ENCODE measurements at regions not wholly inside any gene's neighbourhood (a gene's known extent, or its start where the extent isn't known, plus 50 kb on each side); places are given as distances from the start of the nearest gene placed in this dataset.
"Not testable (repeated sequence)": the region's sequence is repeated elsewhere in the genome, so short reads cannot be mapped to it uniquely, and the experiment has no call there.

DNA sequence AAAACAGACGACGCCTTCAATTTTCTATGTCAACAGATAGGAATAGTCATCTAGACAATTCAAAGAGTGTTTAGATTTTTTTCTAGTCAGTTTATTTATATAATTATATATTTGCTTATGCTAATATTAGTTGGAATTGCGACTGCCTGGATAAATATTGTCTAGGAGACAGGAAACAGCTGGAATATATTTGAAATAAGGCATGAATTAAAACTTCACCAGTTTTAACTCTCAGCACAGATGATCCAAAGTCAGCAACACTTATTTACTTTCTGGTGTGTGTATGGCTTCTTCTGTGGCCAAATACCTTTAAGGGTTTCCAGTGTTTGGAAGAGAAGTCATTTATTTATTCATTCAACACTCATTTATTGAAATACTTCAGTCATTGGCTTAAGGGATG is 1215.4 kb upstream of the USP15 start:
- DNase-seq, result no peak

DNA sequence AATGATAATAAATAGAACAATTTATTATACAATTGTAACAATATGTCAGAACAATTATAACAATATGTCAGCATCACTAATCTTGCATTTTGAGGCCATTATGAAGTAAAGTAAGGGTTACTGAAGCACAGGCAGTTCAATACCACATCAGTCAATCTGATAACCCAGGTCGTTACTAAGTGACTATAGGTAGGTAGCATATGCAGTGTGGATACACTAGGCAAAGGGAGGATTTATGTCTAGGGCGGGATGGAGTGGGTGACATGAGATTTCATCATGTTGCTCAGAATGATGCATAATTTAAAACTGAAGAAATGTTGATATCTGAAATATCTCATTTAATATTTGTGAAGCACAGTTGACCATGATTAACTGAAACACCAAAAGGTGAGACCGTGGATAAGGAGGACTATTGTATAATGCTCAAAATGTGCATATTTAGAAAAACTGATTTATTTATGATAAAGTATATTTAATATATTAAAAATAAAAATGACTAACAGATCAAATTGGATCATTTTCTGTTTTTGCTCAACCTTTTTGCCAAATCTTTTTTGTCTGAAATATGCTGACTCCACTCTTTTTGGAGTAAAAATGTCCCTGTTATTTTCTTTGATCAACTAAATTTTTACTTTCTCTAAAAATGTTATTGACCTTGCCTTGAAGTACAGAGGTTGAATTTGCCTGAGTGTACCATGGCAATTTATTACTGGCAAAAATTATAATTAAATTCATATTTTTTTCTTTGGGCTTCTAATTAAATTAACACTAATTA is 1189.4 kb upstream of the USP15 start:
- no peak for DNase-seq

DNA sequence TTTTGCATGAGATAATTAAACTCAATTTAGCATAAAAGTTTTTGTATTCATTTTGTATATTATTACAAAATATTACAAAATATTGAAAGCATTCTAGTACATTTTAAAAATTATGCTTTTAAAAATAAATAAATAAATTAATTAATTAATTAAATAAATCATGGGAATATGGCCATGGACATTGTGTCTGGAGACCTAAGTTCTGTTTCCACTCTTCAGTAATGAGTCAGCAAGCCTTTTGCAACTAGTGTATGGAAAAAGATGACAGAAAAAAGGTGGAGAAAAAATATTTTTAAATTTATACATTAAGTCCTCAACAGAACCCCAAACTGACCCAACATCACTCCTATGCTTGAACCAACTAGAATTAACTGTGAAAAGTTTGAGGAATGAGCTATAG is 1187.5 kb upstream of the USP15 start:
- no peak for DNase-seq

DNA sequence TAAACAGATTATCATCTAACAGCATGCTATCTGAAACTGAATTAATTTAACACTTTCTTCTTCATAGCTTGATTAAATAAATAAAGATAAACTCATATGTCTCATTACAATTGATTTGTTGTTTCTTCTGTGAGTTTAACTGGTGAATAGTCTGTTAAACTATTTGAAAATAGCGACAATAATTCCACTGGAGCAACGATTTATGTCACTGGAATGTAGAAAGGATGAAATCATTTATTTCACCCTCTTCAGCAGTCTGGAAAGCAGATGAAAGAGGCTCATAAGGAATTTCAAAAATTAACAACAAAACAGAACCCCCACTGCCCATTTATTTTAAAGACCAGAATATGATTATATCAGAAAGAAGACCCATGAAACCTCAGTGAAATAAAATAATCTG is 1165.1 kb upstream of the USP15 start:
- no peak for DNase-seq

DNA sequence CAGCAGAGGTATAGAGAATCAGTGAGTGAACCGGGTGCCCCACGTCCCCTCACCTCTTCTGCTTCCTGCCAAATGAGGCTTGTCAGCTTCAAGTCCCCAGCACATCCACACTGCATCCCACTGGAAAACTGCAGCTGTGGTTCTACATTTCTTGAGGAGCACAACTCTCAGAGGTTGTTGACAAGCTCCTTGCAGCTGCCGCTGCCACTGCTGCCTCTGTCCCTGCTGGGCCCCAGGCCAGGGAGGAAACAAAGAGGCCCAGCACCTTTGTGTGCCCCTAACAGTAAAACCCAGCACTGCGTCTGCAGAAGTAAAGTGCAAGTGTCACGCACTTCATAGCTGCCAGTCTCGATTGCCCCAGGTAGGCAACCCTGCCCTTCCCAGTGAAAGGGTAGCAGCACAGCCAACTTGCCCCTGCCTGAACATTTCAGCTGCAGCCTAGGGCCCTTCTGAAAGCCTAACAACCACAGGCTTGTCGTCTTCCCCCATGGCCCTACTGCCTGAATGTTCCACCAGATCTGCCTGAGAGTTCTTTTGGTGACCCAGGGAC is 1162.1 kb upstream of the USP15 start:
- no peak for DNase-seq

DNA sequence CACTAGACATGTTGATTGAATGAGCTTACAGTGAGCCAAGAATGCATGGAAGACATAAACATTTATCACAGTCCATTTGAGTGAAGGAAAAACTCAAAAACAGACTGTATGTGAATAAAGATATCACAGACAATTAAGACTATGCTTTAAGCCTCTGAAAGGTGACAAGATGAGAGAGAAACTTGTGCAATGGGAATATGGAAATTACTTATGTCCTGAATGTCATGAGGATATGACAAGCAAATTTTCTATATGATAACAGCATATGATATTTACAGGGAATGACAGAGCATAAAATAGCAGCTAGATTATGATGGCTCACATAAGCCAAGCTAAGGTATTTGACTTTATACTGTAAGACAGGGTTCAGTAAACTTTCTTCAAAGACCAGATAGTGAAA is 1153.1 kb upstream of the USP15 start:
- no peak for DNase-seq

DNA sequence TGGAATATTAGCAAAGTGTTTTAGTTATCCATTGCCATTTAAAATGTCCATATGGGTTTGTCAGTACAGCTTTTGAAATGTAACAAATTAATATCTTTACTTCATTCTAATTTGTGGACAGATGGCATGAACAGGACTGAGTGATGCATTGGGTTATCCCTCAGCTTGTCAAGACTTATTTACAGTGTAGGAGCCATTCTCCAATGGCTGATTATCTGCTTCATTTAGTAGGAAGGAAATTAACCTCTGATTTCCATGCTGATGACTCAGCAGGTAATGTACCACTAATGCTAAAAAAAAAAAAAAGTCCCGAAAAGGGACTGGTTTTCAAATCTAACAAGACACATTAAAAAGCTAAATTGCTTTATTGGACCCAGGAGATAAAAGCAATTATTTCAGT is 1149.0 kb upstream of the USP15 start:
- no peak for DNase-seq

DNA sequence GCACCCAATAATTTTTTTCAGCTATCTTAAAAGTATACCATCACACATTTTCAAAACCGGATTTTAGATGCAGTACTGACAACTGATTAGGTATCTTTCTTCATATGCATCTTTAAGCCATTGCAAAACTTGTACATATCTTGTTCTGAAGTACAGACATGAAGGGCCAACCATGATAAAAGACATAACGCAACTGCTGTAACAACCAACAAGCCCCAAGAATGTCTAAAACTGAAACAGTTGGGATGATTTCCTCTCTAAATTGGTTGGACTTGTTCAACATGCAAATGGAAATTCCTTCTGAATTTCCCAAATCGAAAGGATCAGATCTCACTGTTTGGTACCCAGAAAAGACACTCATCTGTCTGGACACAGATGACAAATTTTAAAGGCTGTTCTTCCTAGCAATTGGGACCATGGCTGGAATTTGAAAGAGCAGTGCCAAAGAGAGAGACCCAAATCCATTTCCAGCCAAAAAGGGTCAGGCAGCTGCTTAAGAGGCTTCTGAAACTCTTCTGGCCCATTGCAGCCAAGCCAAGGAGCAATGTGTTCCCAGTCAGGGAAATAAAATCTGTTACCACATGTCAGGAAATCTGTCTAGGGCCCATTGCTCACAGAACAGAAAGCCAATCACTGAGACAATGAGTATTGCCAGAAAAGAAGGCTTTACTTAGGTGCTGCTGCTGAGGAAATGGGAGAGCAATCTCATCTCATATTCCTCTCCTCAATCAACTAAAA is 1122.4 kb upstream of the USP15 start:
- no peak for DNase-seq

DNA sequence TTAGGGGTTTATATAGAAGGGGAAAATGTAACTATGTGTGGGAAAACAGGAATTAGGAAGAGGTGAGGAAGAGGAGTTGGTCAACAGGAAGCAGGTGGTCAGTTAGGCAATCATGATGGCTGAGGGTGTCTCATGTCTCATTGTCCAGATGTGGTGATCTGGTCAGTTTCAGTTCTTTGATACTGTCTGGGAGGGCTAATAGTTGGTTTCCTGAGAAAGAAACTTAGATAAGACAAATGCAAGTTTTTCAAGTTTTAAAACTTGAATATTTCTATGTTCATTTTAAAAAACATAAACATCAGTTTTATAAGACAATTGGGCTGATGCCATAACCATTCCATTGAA is 1121.8 kb upstream of the USP15 start:
- DNase-seq, result no peak

DNA sequence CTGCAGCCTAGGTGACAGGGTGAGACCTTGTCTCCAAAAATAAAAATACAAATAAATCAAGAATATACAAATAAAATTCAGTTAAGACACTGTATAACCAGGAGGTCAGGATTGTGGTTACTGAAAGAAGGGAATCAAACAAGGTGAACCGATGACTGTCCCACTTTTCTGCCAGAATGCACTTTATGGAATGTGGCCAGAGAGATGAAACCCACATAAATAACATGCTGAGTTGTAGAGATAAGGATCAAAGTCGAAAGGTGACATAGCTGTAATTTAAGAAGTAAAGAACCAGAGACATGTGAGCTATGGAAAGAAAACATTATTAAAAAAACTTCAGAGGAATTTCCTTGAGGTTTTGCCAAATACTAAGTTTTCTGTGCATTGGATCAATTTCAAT is 1098.2 kb upstream of the USP15 start:
- no peak for DNase-seq

DNA sequence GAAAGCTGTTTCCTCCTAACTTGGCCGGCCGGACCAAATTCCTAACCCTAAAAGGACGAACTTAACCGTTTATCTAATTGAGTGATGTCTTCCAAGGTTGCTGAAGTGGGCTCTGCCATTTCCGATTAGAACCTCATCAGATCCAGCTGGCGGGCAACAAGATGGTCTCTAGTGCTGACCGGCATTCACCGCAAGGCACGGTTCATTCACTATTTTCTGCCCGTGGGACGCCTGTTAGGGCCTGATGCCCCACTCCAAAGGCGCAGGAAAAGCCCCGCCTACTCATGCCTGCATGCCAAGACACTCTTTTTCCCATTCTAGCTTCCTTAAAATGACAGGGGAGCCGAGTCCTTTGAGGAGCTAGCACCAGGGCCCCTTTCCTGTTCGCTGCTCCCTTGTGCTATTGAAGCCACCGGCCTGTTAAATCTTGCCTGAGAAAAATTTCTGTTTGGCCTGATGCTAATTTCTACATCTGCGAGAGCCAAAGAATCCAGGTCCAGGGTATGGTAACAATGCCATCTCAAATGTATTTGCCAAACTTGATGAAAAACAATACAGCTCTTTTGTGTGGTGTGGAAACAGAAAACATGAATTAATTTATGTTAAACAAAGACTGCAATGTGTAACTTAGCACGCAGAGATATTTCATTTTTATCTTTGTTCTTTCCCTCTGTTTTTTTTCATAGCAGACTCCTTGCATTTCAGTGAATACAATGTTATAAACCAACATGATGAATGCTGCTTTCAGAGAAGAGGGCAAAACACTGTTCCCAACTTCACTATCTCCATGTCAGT is 1071.2 kb upstream of the USP15 start:
- DNase-seq, result no peak

DNA sequence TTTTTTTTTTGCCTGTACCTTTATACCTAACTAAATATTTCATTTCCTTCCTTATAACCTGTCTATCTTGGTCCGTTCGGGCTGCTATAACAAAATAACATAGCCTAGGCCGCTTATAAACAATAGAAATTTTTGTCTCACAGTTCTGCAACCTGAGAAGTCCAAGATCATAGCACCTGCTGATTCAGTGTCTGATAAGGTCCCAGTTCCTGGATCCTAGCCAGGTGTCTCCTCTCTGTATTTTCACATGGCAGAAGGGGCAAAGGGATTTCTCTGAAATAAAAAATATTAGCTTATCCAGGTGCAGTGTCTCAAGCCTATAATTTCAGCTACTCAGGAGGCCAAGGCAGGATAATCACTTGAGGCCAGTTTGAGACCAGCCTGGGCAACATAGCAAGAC is 1046.6 kb upstream of the USP15 start:
- DNase-seq, result no peak

DNA sequence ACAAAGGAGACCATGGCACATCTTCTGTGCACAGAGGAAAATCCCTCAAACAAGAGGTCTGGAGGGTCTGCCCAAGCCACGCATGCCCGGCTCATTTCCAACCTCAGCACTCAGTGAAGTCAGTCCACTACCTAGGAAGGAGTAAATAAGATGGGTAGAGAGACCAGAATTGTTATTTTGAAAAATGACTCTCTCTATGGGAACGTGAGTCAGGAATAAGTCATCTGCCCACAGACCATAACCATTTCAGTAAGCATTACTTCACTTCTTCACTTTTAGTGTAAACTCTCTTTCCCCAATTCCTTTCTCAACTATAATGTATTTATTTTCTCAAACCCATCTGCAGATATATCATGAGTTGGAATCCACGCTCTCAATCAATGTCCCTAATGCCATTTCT is 1039.9 kb upstream of the USP15 start:
- no peak for DNase-seq

DNA sequence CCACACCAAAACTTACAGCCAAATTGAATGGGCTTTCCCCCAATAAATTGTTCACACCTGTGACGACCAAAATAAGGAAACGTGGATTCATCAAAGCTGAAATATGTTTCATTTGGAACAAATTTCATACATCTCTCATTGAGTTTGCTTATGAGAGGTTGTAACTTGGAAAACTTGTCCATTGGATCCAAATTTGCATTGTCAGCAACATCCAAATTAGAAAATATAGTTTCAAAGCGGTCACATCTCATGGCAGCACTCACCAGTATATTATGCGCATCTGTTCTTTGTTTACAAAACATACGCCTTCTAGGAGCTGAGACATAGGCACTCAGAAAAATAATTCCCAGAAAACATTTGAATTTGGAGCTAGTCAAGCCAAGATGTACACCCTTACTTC is 1028.2 kb upstream of the USP15 start:
- no peak for DNase-seq

DNA sequence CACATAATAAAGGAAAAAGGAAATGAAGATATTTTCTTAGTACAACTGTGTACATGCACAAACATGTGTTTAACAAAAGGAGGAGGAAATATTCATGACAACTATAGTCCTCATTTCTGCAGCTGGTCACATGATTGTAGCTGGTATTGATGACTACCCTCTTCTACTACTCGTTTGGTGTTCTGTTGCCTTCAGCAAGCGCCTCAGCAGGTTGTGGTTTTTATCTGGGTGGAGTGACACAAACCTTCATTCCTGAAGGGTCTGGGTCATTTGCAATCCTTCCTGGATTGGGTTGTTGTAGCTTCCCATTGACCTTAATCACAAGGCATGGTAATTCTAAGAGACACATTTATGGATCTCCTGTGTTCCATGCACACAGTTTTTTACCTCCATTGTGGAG is 1009.9 kb upstream of the USP15 start:
- DNase-seq, result no peak

DNA sequence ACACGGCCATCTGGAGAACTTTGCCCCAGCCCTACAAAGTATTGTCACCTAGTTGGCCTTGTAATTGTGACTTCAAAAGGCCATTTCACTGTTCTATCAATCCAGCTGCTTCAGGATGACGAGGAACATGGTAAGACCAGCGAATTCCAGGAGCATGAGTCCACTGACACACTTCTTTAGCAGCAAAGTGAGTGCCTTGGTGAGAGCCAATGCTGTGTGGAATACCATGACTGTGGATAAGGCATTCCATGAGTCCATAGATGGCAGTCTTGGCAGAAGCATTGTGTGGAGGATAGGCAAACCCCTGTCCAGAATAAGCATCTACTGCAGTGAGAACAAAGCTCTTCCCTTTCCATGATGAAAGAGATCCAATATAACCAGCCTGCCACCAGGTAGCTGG is 1009.1 kb upstream of the USP15 start:
- no peak for DNase-seq

DNA sequence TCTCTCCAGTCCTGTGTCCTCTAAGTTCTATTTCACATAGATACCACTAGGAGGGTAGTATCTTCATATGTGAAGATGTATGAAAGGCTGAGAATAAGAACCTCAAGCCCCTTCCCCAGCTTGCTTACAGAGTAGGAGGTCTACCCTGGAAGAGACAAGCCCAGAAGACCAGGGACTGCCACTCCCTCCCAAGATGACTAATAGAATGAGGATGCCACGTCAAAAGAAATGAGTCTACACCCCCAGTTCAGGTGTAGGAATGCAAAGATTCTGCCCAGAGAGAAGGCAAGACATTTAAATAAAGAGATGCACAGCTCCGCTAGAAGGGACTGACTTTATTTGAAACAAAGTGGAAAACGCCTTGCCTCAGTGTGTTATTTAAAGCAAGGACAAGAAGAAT is 1006.0 kb upstream of the USP15 start:
- no peak for DNase-seq

DNA sequence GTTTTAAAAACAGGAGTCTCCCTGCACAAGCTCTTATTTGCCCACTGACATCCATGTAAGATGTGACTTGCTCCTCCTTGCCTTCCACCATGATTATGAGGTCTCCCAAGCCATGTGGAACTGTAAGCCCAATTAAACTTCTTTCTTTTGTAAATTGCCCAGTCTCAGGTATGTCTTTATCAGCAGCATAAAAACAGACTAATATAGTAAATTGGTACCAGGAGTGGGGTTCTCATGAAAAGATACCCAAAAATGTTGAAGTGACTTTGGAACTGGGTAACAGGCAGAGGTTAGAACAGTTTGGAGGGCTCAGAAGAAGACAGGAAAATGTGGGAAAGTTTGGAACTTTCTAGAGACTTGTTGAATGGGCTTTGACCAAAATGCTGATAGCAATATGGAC is 995.9 kb upstream of the USP15 start:
- not testable (repeated sequence) for DNase-seq

DNA sequence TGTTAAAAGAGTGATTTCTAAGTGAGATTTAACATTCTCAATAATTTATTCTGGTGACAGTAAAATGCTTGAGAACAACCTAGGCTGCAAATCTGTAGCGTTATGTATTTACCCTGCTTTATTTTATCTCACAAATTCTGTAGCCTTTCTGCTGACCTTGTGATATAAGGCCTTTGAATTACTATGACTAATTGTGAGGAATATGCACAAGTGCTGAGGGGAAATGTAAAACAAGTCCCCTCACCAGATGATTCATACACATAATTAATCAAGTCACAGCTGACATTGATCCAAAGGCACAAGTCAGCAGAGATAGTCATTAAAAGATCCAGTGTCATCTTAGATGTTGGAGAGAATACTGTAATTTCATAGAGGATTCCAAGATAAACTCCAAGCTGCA is 992.7 kb upstream of the USP15 start:
- no peak for DNase-seq

DNA sequence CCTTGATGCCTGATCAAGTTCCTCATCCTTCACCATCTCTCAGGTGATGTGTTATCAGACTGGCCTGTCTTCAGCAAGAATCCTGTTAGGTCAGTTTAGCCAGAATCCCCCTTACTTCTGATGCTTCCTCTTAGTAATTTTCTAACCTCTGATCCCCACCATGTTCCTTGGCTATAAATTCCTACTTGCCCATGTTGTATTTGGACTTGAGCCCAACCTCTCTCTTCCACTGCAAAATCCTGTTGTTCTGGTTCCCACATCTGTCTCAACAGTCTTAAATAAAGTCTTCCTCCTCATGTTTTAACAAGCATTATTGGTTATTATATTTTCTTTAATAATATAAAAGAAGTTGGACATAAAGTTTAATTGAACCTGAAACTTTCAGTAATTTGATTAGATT is 987.8 kb upstream of the USP15 start:
- DNase-seq, result no peak

DNA sequence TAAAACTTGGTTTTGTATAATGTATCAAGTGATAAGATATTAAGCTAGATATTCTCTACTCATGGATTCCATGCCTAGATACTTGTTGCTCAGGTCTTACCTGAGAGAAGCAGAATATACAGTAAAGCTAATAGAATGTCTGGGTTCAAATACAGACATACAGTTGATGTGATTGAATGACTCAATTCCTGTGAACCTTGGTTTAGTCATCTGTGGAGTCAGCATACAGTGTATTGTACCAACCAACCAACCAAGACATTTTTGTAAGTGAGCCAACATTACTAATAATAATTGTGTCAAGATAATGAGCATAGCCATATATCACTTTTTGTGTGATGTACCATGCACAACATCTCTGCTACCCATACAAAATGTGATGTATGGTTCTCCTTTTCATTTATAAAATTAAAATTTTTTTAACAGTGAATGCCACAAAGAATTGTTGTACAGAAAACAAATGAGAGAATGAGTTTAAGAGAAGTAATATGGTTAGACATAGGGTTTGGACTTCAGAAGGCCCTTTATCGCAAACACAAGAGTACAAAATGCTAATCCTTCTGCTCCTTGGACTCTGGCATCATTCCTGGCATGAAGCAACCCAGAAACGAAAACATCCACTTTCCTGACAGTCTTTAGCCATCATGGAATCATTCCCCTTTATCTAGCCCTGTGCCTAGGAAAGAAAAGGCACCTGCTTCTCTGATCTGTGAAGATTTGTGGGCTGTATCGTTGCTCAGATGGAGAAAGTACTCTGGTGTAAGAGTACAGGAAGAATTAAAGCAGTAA is 977.2 kb upstream of the USP15 start:
- no peak for DNase-seq

DNA sequence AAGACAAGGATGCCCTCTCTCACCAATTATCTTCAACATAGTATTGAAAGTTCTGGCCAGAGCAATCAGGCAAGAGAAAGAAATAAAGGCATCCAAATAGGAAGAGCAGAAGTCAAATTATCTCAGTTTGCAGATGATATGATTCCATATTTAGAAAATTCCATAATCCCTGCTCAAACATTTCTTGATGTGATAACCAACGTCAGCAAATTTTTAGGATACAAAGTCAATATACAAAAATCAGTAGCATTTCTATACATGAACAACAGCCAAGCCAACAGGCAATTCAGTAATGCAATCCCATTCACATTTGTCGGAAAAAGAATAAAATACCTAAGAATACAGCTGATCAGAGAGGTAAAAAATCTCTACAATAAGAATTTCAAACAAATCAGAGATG is 969.7 kb upstream of the USP15 start:
- DNase-seq, result no peak

Data from skin of body (tissue), 1 donor.